ENCODE measurements at regions not wholly inside any gene's neighbourhood (a gene's known extent, or its start where the extent isn't known, plus 50 kb on each side); places are given as distances from the start of the nearest gene placed in this dataset.

DNA sequence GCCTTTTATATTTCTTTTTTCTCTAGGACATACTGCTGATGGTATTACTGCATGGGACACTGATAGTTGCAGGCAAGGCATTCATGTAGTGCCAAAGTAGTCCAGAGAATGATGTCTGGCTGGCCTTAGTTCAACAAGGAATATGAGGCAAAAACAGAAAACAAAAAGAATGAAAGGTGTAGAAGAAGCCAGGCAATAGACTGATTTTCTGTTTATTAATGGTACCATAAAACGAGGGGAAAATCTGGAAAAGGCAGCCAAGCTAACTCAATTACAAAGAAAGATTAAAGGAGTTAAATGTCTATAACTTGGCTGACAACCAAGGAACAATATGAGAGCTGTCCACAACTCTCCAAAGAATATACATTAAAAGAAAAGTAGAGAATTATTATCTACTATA, 284.9 kb downstream of the ZEB2 start:
- no peak for TF ChIP-seq EZH2phosphoT487 (IDR thresholded peaks at IDR 0.05; ENCODE audit: borderline replicate concordance, low read length)
- TF ChIP-seq, protein P1, sequence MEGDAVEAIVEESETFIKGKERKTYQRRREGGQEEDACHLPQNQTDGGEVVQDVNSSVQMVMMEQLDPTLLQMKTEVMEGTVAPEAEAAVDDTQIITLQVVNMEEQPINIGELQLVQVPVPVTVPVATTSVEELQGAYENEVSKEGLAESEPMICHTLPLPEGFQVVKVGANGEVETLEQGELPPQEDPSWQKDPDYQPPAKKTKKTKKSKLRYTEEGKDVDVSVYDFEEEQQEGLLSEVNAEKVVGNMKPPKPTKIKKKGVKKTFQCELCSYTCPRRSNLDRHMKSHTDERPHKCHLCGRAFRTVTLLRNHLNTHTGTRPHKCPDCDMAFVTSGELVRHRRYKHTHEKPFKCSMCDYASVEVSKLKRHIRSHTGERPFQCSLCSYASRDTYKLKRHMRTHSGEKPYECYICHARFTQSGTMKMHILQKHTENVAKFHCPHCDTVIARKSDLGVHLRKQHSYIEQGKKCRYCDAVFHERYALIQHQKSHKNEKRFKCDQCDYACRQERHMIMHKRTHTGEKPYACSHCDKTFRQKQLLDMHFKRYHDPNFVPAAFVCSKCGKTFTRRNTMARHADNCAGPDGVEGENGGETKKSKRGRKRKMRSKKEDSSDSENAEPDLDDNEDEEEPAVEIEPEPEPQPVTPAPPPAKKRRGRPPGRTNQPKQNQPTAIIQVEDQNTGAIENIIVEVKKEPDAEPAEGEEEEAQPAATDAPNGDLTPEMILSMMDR (conservative IDR thresholded peaks at IDR 0.05; ENCODE audit: low read depth, low read length) = no peak

Data from PC-3 (cell line).